ENCODE measurements at regions not wholly inside any gene's neighbourhood (a gene's known extent, or its start where the extent isn't known, plus 50 kb on each side); places are given as distances from the start of the nearest gene placed in this dataset.

- TF ChIP-seq REST (IDR thresholded peaks at IDR 0.05; ENCODE audit: low read depth) (no peak), USF1 (IDR thresholded peaks at IDR 0.05) (no peak), RAD21 (IDR thresholded peaks at IDR 0.05; ENCODE audit: low read depth) (no peak), TCF12 (IDR thresholded peaks at IDR 0.05; ENCODE audit: low read depth) (no peak), EGR1 (IDR thresholded peaks at IDR 0.05) (no peak), EP300 (IDR thresholded peaks at IDR 0.05; ENCODE audit: borderline replicate concordance) (no peak), TAF1 (IDR thresholded peaks at IDR 0.05; ENCODE audit: low read depth) (no peak), CREB1 (IDR thresholded peaks at IDR 0.05; ENCODE audit: low read depth) (no peak), CEBPB (IDR thresholded peaks at IDR 0.05) (no peak), FOXM1 (IDR thresholded peaks at IDR 0.05; ENCODE audit: borderline replicate concordance, low read depth) (no peak), TEAD4 (IDR thresholded peaks at IDR 0.05) (no peak), YY1 (IDR thresholded peaks at IDR 0.05; ENCODE audit: low read depth) (no peak), ZBTB7A (IDR thresholded peaks at IDR 0.05; ENCODE audit: low read depth) (no peak), NFIC (IDR thresholded peaks at IDR 0.05) (no peak)
- TF ChIP-seq, protein P1, sequence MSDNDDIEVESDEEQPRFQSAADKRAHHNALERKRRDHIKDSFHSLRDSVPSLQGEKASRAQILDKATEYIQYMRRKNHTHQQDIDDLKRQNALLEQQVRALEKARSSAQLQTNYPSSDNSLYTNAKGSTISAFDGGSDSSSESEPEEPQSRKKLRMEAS (IDR thresholded peaks at IDR 0.05): no peak
Observed at GRCh38 chr11:28482666-28483065, 374.5 kb downstream of the METTL15 start.

DNA sequence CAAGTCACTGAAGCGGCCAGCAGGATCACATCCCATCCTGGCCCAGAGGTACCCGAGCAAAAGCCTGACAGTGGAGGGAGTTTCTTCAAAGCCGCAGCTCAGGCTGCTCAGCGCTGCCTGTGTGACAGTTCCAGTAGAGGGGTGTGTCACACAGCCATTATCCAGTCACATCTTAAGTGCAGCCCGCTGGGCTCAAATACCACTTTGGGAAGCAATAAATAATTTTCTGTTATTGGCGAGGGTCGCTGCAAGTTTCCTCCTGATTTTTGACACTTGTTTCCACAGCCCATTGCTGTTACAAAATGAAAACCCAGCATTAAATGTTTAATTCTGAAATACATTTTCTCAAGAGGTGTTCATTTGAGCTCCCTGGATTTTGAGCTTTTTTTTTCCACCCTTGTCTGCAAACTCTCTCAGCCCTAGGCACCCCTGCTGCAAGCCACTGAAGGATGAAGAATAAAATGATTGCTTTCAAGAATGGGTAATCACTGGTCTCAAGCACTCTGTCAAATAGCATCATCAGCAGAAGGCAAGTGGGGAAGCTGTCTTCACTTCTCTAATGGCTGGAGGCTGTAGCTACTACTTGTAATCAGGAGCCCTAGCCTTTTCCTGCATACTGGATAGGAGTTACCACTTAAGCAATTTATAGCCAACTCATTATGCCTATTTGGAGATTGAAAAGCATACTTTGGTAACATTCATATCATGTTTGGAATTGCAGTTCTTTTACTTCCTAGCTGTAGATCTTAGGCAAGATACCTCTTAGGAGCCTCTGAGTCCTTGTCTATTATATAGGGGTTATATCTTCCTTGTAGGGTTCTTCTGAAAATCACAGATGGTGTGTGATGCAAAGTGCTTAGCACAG is 373.7 kb downstream of the METTL15 start:
- TF ChIP-seq TAF1 (IDR thresholded peaks at IDR 0.05; ENCODE audit: low read depth) (no peak), FOXM1 (IDR thresholded peaks at IDR 0.05; ENCODE audit: borderline replicate concordance, low read depth) (no peak), USF1 (IDR thresholded peaks at IDR 0.05) (no peak), TCF12 (IDR thresholded peaks at IDR 0.05; ENCODE audit: low read depth) (no peak), NFIC (IDR thresholded peaks at IDR 0.05) (no peak), CREB1 (IDR thresholded peaks at IDR 0.05; ENCODE audit: low read depth) (no peak), REST (IDR thresholded peaks at IDR 0.05; ENCODE audit: low read depth) (no peak), ZBTB7A (IDR thresholded peaks at IDR 0.05; ENCODE audit: low read depth) (no peak), EP300 (IDR thresholded peaks at IDR 0.05; ENCODE audit: borderline replicate concordance) (no peak), YY1 (IDR thresholded peaks at IDR 0.05; ENCODE audit: low read depth) (no peak), TEAD4 (IDR thresholded peaks at IDR 0.05) (no peak)

- TF ChIP-seq TCF12 (IDR thresholded peaks at IDR 0.05; ENCODE audit: low read depth) (no peak), FOXM1 (IDR thresholded peaks at IDR 0.05; ENCODE audit: borderline replicate concordance, low read depth) (no peak), ZBTB7A (IDR thresholded peaks at IDR 0.05; ENCODE audit: low read depth) (no peak), EP300 (IDR thresholded peaks at IDR 0.05; ENCODE audit: borderline replicate concordance) (no peak), NFIC (IDR thresholded peaks at IDR 0.05) (no peak), EGR1 (IDR thresholded peaks at IDR 0.05) (no peak), RAD21 (IDR thresholded peaks at IDR 0.05; ENCODE audit: low read depth) (no peak), CEBPB (IDR thresholded peaks at IDR 0.05) (no peak), TAF1 (IDR thresholded peaks at IDR 0.05; ENCODE audit: low read depth) (no peak), CREB1 (IDR thresholded peaks at IDR 0.05; ENCODE audit: low read depth) (no peak), REST (IDR thresholded peaks at IDR 0.05; ENCODE audit: low read depth) (no peak), TEAD4 (IDR thresholded peaks at IDR 0.05) (no peak), YY1 (IDR thresholded peaks at IDR 0.05; ENCODE audit: low read depth) (no peak)
Observed at GRCh38 chr11:28480406-28480805, 372.2 kb downstream of the METTL15 start.

GRCh38 chr11:28476864-28477263 is 368.7 kb downstream of the METTL15 start:
- TF ChIP-seq USF1 (IDR thresholded peaks at IDR 0.05) (no peak), YY1 (IDR thresholded peaks at IDR 0.05; ENCODE audit: low read depth) (no peak), NFIC (IDR thresholded peaks at IDR 0.05) (no peak), EGR1 (IDR thresholded peaks at IDR 0.05) (no peak), REST (IDR thresholded peaks at IDR 0.05; ENCODE audit: low read depth) (no peak), CEBPB (IDR thresholded peaks at IDR 0.05) (no peak), TAF1 (IDR thresholded peaks at IDR 0.05; ENCODE audit: low read depth) (no peak), TCF12 (IDR thresholded peaks at IDR 0.05; ENCODE audit: low read depth) (no peak), EP300 (IDR thresholded peaks at IDR 0.05; ENCODE audit: borderline replicate concordance) (no peak), RAD21 (IDR thresholded peaks at IDR 0.05; ENCODE audit: low read depth) (no peak), ZBTB7A (IDR thresholded peaks at IDR 0.05; ENCODE audit: low read depth) (no peak), CREB1 (IDR thresholded peaks at IDR 0.05; ENCODE audit: low read depth) (no peak), FOXM1 (IDR thresholded peaks at IDR 0.05; ENCODE audit: borderline replicate concordance, low read depth) (no peak), TEAD4 (IDR thresholded peaks at IDR 0.05) (no peak)
- TF ChIP-seq, protein P1 (IDR thresholded peaks at IDR 0.05): no peak

All from Ishikawa (cell line).